ENCODE measurements at regions not wholly inside any gene's neighbourhood (a gene's known extent, or its start where the extent isn't known, plus 50 kb on each side); places are given as distances from the start of the nearest gene placed in this dataset.

- no peak for FAIRE-seq
These were observed 273.9 kb downstream of the ELAVL2 start for GRCh38 chr9:23551929-23552707.

DNA sequence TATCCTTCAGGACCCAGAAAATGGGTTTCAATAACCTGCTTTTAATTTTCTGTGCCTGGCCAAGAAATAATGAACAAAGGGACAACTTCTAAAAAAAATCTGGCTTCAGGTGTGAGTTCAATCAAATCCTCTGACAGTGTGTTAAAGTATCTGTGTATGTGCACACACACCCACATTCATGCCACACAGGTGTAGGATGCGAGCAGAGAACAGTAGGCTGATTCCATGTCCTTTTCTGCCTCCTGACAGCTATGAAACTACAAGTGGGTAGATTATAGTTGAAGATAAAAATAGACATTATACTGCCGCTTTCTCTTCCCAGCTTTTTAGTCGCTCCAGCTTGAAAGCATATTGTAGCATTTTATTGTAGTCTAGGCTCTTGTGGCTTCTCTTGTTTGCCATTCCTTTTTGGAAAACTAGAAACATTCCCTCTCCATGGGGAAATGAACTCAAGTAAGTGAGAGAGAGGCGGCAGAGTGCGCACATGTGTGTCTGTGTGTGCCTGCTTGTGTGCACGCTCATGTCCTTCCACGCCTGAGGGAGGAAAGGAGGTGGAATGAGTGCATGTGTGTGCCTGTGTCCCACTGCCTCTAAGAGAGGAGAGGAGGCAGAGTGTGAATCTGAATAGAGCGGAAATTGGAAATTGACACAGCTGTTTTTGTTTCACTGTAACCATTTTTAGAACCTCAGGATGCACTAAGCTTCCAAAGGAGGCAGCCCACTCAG lies 273.0 kb downstream of the ELAVL2 start:
- no peak for FAIRE-seq

DNA sequence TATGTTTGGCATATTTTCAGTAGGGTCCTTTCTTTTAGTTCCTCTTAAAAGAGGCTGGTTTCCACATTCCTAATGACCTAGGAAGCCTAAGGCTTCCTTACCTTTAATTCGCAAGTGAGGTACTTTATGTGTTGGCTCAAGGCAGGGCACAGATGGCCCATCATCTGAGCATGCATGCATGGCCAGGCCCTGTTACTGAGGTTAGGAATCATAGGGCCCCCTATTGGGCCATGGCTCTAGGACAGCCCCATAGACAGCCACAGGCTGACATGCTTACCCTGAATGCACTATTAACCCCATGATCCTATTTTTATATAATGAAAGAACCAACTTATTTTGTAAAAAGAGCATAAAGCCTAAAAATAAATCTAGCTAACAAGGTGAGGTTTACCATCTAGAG lies 271.4 kb downstream of the ELAVL2 start:
- FAIRE-seq, result no peak

DNA sequence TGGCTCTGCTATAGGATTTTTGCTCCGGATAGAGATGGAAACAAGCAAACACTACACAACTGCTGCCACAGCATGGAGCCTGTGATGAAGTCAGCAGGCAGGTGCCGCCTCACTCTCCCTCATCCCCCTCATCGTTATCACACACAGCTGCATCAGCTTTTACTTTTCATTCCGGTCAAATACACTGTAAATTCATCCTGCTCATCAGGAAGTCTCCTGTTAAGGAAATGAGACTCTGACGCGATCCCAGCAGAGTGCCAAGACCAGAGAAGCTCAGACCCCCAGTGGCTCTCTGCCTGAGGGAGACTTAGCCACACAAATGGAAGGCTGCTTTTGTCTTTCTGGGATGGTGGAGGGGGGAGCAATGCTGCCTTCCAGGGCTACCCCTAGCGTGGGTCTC lies 270.2 kb downstream of the ELAVL2 start:
- FAIRE-seq, result no peak

DNA sequence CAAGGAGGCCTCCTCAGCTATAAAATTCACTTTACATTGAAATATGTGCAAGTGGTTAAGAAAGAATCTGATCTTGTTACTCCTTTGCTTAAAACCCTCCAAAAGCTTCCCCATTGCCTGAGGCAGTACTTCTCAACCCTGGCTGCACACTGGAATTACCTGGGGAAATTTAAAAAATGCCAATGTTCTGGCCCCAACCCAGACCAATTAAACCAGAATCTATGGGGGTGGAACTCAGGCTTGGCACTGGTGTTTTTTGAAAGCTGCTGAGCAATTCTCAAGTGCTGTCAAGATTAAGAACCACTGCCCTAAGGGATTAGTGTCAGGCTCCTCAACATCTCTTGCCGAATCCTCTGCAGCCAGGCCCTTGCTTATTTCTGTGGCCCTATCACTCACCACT lies 269.6 kb downstream of the ELAVL2 start:
- FAIRE-seq, result no peak

GRCh38 chr9:23557689-23558088 lies 268.4 kb downstream of the ELAVL2 start:
- FAIRE-seq, result no peak

DNA sequence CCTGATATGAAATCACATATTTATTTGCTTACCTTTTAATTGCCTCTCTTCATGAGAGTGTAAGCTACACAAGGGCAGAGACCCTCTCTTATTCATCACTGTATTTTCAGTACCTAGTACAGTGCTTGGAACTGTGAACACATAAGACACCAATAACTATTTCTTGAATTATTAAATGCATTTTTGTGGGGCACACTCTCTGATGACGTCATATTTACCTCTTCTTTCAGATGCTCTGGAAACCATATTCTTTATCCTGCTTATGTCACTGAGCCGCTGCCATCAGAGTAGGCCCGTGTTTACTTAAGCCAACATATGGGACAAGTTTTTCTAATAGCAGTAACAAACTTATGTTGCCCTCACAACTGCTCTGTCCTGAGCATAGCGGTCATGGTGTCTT lies 266.5 kb downstream of the ELAVL2 start:
- no peak for FAIRE-seq

- FAIRE-seq, result no peak
These were observed 262.5 kb downstream of the ELAVL2 start for GRCh38 chr9:23563517-23563916.

GRCh38 chr9:23567516-23568165 lies 258.4 kb downstream of the ELAVL2 start:
- FAIRE-seq, result no peak

GRCh38 chr9:23571414-23572104 lies 254.5 kb downstream of the ELAVL2 start:
- FAIRE-seq, result no peak

- no peak for FAIRE-seq
These were observed 252.2 kb downstream of the ELAVL2 start for GRCh38 chr9:23573800-23574199.

DNA sequence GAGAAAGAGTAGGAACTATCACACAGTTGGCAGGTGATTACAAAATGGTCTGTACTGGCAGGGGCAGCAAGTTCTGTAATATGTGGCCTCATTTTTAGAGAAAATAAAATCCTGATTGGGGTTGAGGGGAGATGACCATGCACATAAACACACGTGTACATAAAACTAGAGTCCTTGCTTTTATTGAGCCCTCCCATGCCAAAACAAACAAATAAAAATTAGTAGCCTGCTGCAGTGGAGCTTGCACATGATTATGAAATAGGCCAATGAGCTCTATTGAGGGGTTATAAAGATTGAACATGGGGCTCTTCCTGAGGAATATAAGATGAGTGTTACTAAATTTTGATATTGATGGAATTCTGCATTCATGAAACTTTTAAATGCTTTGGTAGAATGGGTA lies 248.4 kb downstream of the ELAVL2 start:
- FAIRE-seq, result no peak

- no peak for FAIRE-seq
These were observed 244.1 kb downstream of the ELAVL2 start for GRCh38 chr9:23581931-23582330.

- FAIRE-seq, result no peak
These were observed 243.2 kb downstream of the ELAVL2 start for GRCh38 chr9:23582836-23583235.

- no peak for FAIRE-seq
These were observed 239.1 kb downstream of the ELAVL2 start for GRCh38 chr9:23586906-23587305.

DNA sequence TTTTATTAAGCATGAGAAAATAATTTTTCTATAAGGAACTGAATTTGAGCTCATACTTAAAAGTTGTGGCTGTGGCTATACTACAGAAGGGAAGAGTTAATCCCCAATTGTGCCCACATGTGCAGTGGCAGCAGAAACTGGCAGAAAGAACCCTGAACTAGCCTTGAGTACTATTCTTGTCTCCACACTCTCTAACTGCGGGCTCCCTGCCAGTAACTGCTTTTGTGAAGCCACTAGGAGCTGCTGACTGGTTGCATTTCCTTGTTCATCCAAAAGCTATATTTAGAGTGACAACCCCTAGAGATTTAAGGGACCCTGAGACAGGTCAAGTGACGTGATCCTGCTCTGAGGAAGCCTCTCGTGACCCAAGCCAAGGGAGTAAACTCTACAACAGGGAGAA lies 238.6 kb downstream of the ELAVL2 start:
- FAIRE-seq, result no peak

DNA sequence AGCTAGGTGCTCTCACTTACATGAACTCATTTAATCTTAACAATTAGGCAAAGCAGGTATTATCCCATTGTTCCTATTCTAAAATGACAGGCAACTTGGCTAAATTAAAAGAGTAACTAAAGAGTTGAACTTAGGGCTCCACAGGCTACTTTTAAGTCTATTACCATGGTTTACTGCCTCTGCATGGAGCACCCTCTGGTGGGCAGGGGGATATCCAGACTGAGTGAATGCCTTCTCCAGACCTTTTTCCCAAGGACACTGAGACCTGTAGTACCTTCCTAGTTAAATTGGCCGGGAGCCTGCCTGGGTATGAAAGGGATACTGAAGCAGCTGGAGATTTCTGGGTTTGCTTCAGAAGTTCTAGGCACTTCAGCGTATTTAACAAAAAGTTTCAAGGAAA lies 238.1 kb downstream of the ELAVL2 start:
- no peak for FAIRE-seq

DNA sequence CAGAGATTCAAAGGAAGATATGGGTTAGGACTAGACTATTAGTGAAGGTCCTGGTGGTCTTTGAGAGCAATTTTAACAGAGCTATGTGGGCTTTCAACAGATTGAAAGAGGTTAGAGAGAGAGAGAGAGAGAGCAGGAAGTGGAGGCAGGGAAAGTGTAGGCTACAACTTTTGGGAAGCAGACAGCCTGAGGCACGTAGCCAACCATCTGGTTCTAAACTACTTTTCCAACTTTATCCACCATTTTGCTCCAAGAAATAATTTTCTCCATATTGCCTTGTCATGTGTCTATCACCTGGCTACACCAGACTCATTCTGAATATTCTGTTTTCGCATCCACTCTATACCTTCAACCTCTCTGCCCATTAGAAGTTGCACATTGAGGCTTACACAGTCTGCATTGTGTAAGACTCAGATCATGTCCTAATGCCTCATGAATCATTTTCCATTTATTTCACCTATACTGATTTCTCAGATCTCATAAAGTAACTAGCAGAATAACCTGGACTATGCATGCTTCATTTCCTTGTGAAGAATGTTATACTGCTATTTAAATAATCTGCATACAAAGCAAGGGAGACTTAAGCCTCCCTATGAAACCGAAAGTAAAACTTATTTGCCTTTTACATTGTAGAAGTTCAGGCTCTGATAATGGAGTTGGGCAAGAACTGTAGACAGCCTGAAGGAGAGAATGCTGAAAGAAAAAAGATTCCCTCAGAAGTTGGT lies 235.6 kb downstream of the ELAVL2 start:
- no peak for FAIRE-seq

DNA sequence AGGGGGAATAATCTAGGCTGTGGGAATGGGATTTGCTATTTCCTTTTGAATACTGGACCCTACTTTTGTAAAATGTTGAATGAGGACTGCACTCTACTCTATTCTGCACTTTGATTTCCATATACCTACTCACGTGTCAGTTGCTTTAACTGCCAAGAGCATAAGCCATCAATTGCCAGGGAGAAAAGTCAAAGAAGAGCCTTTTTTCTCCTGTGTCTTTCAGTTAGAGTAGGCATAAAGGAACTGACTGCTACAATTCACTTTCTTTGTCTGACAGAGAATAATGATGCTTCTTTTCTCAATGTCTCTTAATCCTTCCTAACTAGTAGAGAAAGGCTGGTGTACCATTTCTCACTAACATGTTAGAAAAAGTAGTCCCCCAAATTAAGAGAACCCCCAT lies 231.6 kb downstream of the ELAVL2 start:
- no peak for FAIRE-seq

DNA sequence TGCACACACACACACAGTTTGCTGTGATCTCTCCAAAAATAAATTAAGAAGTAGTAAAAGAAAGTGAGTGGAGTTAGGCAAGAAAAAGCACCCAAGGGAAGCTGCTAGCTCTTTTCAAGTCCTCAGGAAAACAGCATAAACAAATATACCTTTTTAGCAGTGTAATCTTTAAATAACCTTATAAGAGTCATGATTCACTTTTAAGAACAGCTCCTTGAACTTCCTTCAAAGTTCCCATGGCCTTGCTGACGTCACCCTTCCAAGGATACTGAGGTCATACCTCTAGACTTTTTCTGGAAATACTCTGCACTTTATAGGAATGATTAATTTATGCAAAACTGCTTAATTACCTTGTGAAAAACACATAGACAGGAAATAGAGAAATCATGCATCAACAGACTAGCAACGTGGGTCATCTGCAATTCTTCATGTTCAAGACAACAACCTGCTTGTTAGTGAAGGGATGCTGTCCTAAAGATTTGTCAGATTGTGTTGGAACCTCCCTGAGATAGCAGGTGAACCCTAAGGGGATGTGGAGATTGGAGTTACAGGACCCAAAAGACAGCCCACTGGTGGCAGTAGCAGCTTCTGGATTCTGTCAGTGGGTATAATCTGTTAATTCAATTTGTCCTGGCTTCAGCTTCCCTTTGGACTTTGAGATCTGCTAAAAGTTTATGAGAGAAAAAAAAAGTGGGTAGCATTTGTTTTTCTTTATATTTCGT lies 229.0 kb downstream of the ELAVL2 start:
- FAIRE-seq, result no peak

DNA sequence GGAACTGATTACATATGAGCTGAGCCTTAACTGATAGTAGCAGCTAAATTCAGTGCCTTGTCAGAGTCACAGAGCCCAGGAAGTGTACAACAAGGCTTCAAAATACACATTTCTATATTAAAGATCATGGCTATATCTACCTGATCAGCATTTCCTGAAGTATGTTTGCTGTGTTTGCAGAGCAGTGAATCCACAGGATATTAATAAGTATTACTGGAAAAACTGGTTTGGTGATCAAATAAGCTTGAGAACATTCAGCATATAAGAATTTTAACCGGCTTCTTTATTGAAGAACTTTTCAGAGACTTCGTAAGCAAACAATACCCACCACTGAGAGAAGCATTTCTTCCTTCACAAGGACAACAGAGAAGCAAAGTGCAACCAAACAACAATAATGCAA lies 227.0 kb downstream of the ELAVL2 start:
- FAIRE-seq, result no peak

GRCh38 chr9:23603311-23603710 lies 222.7 kb downstream of the ELAVL2 start:
- FAIRE-seq, result no peak
